ENCODE measurements at regions not wholly inside any gene's neighbourhood (a gene's known extent, or its start where the extent isn't known, plus 50 kb on each side); places are given as distances from the start of the nearest gene placed in this dataset.

GRCh38 chr4:122073615-122074014 lies 78.5 kb upstream of the BLTP1 start:
- CTCF ChIA-PET (ENCODE audit: unreplicated experiment): no interaction called here
- intact Hi-C loops (cut with micrococcal nuclease; ENCODE audit: unreplicated experiment): no loop called here

DNA sequence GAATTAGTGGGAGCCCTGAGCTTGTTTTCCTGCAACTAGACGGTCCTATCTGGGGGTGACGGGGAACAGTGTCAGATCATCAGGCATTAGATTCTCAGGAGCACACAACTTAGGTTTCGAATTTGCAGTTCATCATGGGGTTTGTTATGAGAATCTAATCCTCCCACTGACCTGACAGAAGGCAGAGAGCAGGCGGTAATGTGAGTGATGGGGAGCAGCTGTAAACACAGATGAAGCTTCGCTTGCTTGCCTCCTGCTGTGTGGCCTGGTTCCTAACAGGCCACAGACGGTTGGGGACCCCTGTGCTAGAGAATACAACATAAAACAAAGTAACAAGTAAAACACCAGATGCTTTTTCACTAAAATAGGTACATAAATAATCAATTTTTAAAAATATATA lies 86.2 kb upstream of the BLTP1 start:
- Histone ChIP-seq H4K20me1 (ENCODE audit: insufficient read depth, low read length) (no peaks in the 10 kb centered on the region), H3K79me2 (ENCODE audit: insufficient read depth, low read depth, low read length) (no peaks in the 10 kb centered on the region), H3K4me2 (ENCODE audit: low read length) (no peak overlapping the region), H3K4me3 (ENCODE audit: low read depth, low read length, poor library complexity, severe bottlenecking) (no peak overlapping the region), H3K4me1 (ENCODE audit: insufficient read depth, low read length, poor library complexity, severe bottlenecking) (no peaks in the 10 kb centered on the region), H3K9me2 (ENCODE audit: insufficient read depth, low read length) (no peaks in the 10 kb centered on the region), H3K27ac (ENCODE audit: low read depth, low read length, poor library complexity, severe bottlenecking) (no peak overlapping the region), H2AFZ (ENCODE audit: low read length) (no peak overlapping the region), H3K9me3 (ENCODE audit: low read length) (no peaks in the 10 kb centered on the region), H3K36me3 (ENCODE audit: insufficient read depth, low read length) (no peaks in the 10 kb centered on the region)
- no TSS peak for BruUV-seq (replicated peaks)
- no peak for DNase-seq (ENCODE audit: low spot score)
- POLR2A ChIA-PET: interaction anchor here (0.6 kb wide), 1 partner anchor 12 kb away, joined by 4 read pairs; no protein-coding TSS in a partner anchor
- intact Hi-C loops (cut with micrococcal nuclease; ENCODE audit: unreplicated experiment): no loop called here
- CTCF ChIA-PET (ENCODE audit: unreplicated experiment): no interaction called here
- TF ChIP-seq EZH2phosphoT487 (IDR thresholded peaks at IDR 0.05; ENCODE audit: borderline replicate concordance, low read depth, low read length): no peak
- no peak for TF ChIP-seq CTCF (conservative IDR thresholded peaks at IDR 0.05; ENCODE audit: low read length)

More at GRCh38 chr4:122073615-122074014, 78.5 kb upstream of the BLTP1 start:
- POLR2A ChIA-PET: no interaction called here
- Histone ChIP-seq H3K9me3 (ENCODE audit: low read length) (no peaks in the 10 kb centered on the region), H4K20me1 (ENCODE audit: insufficient read depth, low read length) (no peaks in the 10 kb centered on the region), H3K27ac (ENCODE audit: low read depth, low read length, poor library complexity, severe bottlenecking) (no peak overlapping the region), H3K36me3 (ENCODE audit: insufficient read depth, low read length) (no peaks in the 10 kb centered on the region), H2AFZ (ENCODE audit: low read length) (no peak overlapping the region), H3K4me2 (ENCODE audit: low read length) (no peak overlapping the region), H3K79me2 (ENCODE audit: insufficient read depth, low read depth, low read length) (no peaks in the 10 kb centered on the region), H3K9me2 (ENCODE audit: insufficient read depth, low read length) (no peaks in the 10 kb centered on the region), H3K4me3 (ENCODE audit: low read depth, low read length, poor library complexity, severe bottlenecking) (no peak overlapping the region), H3K4me1 (ENCODE audit: insufficient read depth, low read length, poor library complexity, severe bottlenecking) (no peaks in the 10 kb centered on the region)
- DNase-seq (ENCODE audit: low spot score): no peak
- BruUV-seq (replicated peaks): no TSS peak
- no peak for TF ChIP-seq EZH2phosphoT487 (IDR thresholded peaks at IDR 0.05; ENCODE audit: borderline replicate concordance, low read depth, low read length)
- TF ChIP-seq CTCF (conservative IDR thresholded peaks at IDR 0.05; ENCODE audit: low read length): no peak

DNA sequence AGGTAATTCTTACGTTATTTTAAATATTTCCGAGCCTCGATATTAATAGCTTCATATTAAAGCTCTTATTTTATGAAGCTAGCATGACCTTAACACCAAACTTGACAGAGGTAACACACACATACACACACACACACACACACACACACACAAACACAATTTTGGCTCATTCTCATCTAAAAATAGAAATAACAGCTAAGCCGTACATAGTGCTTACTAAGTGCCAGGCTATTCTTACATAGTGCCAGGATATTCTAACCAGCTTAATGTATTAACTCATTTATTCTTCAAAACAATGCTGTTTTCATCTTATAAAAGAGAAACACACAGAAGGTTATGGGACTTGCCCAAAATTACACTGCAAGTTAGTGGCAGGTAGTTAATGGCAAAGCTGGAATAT lies 87.0 kb upstream of the BLTP1 start:
- H4K20me1 ChIP-seq (ENCODE audit: insufficient read depth, low read length): no peaks in the 10 kb centered on the region
- no peak overlapping the region for H3K27ac ChIP-seq (ENCODE audit: low read depth, low read length, poor library complexity, severe bottlenecking)
- no peaks in the 10 kb centered on the region for H3K79me2 ChIP-seq (ENCODE audit: insufficient read depth, low read depth, low read length)
- TF ChIP-seq CTCF (conservative IDR thresholded peaks at IDR 0.05; ENCODE audit: low read length) (no peak), EZH2phosphoT487 (IDR thresholded peaks at IDR 0.05; ENCODE audit: borderline replicate concordance, low read depth, low read length) (no peak)
- intact Hi-C loops (cut with micrococcal nuclease; ENCODE audit: unreplicated experiment): no loop called here
- H3K36me3 ChIP-seq (ENCODE audit: insufficient read depth, low read length): no peaks in the 10 kb centered on the region
- no TSS peak for BruUV-seq (replicated peaks)
- POLR2A ChIA-PET: interaction anchor here (0.6 kb wide), 2 partner anchors 11 to 187 kb away, joined by 4 read pairs; no protein-coding TSS in a partner anchor
- CTCF ChIA-PET (ENCODE audit: unreplicated experiment): no interaction called here
- no peaks in the 10 kb centered on the region for H3K4me1 ChIP-seq (ENCODE audit: insufficient read depth, low read length, poor library complexity, severe bottlenecking)
- no peak overlapping the region for H2AFZ ChIP-seq (ENCODE audit: low read length)
- no peaks in the 10 kb centered on the region for H3K9me3 ChIP-seq (ENCODE audit: low read length)
- no peak for DNase-seq (ENCODE audit: low spot score)
- H3K9me2 ChIP-seq (ENCODE audit: insufficient read depth, low read length): no peaks in the 10 kb centered on the region
- no peak overlapping the region for H3K4me3 ChIP-seq (ENCODE audit: low read depth, low read length, poor library complexity, severe bottlenecking)
- H3K4me2 ChIP-seq (ENCODE audit: low read length): no peak overlapping the region
